Embryonic facial prominence (tissue), 1 donor: ENCODE measurements at regions not wholly inside any gene's neighbourhood (a gene's known extent, or its start where the extent isn't known, plus 50 kb on each side); places are given as distances from the start of the nearest gene placed in this dataset.
"Not testable (repeated sequence)": the region's sequence is repeated elsewhere in the genome, so short reads cannot be mapped to it uniquely, and the experiment has no call there.

Experiments
- DNase-seq: peaks from one replicate; pipeline ENCODE4 v3.0.0-alpha.2; 2016; ENCODE audit errors: extremely low spot score

DNA sequence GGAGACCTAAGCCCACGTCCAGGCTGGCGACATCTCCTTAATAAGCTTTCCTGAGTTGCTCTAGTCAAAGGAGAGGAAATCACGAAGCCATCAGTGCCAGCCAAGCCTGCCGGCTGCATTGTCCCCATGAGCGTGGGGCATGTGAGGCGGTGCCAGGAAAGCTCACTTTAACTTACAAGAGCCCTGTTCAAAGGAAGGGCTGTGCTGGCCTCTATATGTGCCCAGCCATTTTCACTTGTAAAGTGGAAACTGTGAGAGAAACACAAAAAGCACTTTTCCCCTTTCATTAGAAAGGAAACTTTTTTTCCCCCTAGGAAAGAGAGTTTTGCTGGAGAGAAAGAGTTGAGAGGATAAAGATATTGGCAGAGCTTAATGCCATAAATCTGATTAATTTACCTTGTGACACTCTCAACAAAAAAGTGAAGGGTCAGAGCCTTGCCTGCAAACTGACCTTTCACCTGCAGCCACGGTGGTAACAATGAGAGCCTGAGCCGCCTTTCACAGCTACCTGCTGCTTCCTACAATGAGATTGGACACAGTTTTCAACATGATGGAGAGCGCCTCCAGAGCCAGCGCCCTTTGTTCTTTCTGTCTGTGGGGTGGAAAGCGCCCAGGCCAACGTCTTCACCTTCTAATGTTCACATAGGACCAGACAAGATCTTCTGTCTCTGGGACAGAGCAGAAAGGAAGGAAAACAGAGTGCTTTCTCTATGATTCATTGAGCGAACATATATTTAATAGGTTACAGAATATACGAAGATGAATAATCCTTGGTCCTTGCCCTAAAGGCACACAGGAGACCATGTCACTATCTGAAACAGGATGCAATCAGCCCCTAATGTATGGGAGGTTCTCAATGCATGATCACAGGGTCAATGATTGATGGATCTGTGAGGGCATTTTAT is 233.1 kb upstream of the HES1 start:
- no peak for DNase-seq

DNA sequence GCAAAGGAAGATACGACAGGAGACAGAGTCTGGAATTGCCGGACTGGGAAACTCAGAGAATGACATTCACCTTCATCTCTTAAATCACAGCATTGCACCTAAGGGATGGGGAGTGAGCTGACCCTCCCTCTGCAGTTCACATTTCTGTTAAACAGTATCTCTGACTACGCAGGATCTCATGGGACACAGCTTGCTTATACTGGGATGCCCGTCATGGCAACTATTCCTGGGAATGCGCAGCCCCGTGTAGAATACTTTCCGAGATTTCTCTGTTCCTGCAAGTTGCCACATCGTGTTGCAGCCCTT is 232.5 kb upstream of the HES1 start:
- DNase-seq, result no peak

DNA sequence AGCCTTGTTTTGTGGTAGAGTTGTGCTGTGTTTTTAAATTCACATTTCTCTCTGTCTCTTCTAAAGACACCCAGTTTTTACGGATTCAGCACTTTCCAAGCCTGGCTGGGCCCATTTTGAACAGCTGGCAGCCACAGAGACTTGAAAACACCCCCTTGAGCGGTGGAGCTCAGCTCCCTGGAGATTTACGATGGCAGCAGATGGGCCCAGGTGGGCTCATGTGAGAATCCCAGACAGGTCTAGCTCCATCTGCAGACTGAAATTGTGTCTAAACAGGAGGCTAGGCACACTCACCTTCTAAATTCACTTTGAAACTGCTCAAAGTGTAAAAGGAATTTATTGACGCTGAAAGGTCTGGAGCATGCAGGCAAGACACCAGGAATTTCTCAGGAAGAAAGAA is 232.0 kb upstream of the HES1 start:
- no peak for DNase-seq

DNA sequence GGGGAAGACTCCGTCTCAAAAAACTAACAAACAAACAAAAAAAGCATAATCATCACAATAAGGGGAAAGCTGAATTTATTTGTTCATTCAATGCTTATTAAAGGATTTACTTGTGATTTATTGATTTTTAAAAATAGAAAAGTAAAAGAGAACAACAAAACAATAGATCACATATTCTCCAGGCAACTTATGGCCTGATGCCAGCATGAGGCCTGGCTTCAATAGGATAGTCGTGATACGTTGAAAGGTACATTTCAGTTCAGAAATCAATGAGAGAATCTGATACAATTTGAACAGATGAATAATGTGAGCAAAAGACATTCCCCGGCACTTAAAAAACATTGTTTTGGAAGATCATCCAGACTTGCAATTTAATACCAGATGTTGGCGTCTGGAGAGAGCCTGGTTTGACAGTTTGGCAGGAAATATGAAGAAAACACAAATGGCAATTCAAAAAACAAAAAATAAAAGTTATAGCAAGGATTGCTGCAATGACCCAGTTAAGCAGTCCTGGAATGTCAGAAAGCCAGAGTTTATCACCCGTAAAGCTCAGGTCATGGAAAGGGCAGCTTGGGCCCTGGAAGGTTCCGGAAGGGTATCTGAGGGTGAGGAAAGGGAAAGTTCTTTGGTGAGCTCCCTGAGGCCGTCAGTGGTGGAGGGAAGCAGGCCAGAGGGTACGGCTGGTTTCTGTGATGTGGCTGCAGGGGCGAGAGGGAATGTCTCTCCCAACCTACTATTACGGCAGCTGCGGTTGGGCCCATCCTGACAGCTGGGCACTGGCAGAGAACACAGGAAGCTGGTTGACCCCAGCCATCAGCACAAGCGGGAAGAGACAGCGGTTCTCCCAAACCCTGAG is 230.2 kb upstream of the HES1 start:
- peak; percentile 43 for DNase-seq

DNA sequence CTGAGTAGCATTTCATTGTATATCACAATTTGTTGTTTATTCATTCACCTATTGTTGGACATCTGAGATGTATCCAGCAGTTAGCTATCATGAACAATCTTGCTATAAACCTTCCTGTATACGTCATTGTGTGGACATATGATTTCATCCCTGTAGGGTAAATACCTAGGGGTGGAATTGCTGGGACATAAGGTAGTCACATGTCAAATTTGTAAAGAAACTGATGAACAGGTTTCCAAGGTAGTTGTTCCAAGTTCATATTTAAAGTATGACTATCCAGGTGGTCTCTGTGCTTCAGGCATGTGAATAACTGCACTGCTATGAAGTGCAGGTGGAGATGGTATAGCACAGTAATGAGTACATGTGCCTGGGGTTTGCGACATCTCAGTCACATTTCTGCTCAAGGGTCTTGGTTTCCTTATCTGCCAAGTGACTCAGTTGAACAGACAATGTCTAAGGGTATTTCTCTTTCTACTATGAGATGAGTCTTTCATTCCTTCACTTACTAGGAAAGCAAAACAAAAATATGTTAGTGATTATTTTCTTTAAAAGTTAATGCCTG is 229.0 kb upstream of the HES1 start:
- no peak for DNase-seq

DNA sequence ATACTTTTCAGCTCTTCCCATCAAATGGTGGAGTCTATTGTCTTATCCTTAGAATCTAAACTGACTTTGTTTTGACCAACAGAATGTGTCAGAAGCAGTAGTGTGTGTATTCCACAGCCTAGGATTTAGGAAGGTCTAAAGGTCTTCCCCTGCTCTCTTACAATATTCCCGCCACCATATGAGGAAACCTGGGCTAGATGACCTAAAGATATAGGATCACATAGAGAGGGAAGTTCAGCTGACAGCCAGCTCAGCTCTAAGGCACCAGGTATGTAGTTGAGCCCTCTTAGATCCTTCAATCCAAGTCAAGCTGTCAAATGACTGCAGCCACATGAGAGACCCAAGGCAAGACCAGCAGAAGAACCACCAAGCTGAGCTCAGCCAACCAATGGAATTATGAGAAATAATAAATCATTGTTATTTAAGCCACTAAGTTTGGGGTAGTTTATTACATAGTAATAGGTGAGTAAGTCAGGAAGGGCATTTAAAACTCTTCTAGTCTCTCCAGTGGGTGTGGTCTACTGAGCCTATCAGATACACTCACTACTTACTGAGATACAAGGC is 227.7 kb upstream of the HES1 start:
- DNase-seq, result no peak

DNA sequence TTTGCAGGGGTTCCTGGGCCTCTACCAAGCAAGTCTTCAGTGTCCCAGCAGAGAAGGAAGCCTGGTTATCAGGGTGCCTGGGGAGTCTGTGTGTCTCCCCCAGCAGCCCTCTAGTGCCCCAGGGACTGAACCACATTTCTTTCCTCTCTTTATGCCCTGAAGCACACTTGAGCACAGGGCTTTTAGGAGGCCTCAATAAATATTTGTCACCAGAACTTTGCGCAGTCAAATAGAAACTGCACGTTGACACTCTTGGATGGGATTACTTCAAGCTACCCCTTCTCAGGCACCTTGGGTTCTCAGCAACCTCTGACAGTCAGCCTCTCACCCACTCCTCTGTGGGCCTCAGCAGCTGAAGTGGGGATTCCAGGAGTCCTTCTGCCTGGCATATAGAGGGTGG is 226.6 kb upstream of the HES1 start:
- DNase-seq, result no peak

DNA sequence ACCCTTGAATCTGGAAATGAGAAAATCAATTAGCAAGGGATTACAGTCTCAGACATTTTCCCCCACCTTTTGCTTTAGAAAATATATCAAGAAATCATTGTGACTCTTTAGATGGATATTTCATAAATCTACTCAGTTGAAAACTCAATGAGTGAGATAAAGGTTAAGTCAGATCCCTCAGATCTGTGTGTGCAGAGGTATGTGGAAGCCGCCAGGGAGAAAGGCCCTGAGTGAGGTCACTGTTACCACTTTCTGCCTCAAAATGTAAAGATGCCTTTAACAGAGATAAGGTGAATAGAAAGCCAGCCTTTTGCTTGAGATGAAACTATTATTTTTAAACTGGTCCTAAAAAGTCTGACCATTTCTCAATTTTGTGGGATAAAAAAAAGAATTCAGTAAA is 225.6 kb upstream of the HES1 start:
- DNase-seq, result no peak

DNA sequence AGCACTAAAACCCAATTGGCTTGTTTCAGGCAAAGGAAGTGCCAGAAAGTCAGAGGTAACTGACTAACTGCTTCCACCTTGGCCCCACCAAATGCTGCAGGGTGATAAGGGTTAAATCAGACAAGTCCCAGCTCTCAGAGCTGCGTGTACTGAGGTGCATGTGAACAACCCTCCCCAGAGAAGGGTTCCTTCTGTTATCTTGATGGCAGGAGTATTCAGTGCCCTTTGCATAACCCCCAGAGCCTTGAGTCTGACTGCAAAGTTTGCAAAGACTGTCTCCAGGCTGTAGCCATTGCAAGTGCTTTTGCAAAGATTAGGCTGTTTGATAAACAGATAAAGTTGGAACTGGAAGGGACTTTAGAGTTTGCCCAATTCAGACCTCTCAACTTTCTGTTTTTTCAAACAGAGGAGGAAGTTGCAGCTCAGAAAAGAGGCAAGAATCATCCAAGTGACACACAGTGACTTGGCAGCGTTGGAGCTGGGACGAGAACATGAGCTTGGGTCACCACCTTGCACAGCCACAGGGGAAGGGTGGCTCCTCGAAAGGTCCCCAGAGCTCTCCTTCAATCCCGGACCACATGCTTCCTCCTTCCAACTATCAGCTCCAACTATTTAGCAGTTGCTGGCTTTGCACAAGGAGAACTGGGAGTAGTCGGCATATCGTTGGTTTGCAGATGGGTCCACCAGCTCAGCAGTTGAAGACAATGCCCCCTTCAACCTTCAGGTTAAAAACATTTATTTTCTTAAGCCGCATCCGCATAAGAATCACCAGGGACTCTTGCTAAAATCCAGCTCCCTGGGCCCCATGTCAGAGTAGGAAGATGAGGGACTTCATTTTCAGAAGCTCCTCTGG is 224.8 kb upstream of the HES1 start:
- DNase-seq, result no peak

DNA sequence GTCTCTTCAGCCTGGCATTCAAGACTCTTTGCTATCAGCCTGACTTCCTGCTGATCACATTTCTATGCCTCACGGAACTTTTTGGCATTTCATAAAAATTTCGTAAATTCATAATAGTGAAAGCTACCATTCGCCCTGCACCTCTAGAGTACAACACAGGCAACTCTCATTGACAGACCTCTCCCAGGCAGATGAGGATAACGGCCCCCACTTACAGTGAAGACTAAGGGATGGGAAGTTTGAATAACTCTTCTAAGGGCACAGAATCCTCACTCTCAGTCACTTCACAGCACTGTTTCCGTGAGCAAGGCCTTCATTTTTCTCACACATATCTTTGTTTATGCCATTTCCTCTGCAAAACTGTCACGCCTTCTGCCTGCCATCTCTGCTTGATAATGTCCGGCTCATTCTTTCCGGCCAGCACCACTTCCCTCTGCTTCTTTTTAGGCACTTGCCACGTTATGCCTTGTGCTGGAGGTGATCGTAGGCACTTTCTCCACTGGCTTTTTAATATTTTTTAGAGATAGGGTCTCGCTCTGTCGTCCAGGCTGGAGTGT is 224.1 kb upstream of the HES1 start:
- DNase-seq, result no peak

DNA sequence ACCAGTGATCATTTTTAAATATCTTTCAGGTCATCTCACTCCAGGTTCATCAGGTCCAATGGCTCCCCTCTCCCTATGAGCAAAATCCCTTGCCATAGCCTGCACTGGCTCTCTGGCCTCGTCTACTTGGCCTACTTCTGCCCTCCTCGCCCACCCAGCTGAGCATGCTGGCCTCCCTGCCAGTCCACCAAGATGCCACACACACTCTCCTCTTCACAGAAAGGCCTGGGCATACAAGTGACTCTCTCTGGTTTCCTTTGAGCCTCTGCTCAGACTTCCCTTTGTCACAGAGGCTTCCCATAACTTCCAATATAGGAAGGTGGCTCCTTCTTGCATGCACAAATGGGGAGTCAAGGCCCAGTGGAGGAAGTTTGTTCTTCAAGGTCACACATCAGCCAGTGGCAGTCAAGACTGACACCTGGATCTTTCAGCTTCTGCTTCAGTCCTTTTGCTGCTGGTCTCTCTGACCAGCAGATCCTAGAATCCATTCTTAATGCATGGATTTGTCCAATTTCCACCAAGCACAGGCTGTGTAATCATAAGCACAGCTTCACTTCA is 223.2 kb upstream of the HES1 start:
- no peak for DNase-seq

DNA sequence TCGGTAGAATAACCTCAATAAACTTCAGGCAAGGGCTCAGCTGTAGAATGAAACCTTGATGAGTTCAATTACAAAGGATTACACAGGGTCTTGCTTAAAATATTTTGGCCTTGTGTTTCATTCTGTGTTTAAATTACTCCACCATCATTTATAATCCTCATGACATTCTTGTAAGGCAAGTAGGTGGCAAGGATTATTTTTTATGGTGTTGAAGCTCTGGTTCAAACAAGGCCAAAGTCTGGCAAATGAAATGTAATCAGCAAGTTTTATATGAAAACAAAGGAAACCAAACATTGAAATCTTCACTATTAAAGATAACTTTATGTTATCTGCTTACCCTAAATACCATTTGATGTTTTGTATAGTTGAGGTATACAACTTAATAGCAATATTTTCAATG is 221.3 kb upstream of the HES1 start:
- DNase-seq, result no peak

DNA sequence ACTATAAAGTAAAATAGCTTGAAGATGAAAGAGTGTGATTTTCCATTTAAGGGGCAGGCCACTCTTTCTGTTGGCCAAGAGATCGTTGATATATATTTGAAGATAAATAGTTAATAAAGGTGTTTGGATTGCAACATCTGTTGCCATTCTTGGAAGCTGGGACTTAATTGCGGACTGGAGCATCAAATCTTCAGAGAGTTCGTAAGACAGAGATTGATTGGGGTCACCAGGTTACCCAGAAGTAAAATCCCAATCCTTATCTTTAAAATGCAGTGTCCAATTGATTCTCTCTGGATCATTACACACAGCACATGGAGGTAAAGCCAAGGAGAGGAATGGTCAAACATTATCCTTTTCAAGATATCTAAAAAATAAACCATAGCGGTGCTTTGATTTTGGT is 220.8 kb upstream of the HES1 start:
- no peak for DNase-seq

DNA sequence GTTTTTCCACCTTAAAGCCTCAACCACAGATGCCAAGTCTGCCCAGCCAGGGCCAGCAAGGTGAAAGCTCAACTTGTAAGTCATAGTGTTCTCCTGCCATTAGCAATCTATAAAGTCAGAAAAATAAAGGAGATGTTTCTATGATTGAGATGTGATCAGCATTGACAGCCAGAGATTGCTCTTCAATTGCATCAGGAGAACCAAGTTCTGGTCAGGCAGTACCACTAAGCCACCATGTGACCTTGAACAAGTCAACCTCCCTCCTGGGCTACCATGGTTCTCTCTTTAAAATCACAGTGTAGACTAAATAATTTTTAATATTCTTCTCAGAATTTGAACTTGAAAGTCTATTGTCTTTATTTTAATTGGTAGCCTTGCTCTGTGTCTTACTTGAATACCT is 220.3 kb upstream of the HES1 start:
- no peak for DNase-seq

DNA sequence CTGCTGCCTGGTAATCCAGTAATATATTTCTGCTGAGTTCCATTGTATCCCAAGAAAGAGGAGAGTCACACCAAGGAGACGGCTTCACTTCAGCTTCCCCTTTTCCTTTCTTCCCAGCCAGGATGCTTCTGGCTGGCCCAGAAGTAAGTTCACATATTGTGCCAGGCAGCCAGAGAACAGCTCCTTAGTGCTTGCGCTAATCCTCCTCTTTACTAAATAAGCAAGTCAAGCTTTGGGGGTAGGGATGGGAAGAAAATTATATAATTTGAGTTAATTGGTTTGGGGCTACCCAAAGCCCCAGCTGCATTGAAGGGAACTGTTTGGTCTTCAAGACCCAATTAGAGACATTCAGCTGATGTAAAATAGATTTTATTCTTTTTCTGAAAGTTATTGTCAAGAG is 218.8 kb upstream of the HES1 start:
- no peak for DNase-seq

DNA sequence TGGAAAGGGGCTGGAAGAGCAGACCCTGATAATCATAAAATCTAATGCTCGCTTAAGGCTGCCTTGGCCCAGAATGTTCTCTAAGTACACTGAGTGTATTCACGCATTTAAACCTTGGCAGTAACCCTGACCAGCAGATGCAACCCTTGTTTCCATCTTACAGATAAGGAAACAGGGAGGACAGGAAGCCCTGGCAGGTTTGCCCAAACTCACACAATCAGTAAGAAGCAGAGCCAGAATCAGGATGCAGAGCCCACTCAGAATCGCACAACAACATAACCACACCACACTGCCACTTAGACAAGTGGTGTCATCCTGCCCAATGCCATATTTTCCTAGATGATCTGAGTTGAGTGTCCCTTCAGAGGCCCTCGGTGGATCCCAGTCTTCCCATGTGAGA is 214.5 kb upstream of the HES1 start:
- no peak for DNase-seq

DNA sequence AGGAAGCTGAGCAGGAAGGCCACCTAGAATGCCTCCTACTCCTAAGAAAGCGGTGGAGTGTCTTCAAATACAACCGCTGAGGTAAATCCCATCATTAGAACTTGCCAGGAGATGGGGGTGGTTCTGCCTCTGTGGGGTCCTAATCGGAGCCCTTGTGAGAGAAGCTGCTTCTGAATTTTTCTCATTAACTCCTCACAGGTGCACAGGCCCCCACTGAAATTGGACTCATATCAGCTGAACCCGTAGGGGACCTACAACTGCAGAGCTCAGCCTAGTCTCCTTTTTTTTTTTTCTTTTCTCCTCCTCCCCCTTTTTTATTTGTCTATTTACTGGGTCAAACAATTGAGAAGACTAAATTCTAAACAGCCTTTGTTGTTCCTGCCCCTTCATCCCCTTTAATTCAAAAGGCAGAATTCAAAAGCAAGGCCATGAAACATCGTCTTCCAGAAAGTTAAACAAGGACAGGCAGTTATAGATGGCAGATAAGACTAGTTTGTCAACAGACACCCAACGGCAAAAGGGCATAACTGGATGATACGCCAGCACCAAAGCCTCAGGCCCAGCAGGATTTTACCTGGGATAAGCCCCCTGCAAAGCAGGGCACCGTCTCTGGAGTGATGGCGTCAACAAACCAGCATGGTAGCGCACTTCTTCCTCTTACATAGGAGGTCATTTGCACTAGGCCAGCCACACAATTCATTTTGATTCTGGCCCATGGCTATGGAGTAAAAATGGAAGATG is 213.7 kb upstream of the HES1 start:
- no peak for DNase-seq

DNA sequence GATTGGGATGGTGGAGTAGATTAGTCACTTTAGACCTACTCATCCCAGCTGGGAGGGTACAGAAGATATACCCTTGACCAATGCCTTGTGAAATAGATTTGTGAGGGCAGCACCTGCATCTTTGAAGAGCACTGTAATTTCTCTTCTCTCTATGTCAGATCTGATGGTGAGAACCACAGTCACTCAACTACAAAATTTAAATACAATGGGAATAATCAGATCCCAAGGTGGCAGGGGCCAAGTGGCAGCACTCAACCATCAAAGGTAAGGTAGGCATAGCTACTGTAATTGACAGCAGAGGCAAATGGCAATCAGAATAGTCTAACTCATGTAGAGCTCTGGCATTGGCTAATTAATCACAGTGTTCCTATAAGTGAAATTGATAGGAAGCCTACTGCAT is 212.0 kb upstream of the HES1 start:
- DNase-seq, result not testable (repeated sequence)

DNA sequence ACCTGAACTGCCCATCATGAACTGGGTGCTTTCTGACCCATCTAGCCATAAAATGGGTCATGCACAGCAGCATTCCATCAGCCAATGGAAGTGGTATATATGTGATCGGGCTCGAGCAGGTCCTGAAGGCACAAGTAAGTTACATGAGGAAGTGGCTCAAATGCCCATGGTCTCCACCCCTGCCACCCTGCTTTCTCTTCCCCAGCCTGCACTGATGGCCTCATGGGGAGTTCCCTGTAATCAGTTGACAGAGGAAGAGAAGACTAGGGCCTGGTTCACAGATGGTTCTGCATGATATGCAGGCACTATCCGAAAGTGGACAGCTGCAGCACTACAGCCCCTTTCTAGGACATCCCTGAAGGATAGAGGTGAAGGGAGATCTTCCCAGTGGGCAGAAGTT is 209.9 kb upstream of the HES1 start:
- DNase-seq, result not testable (repeated sequence)
